Keratinocyte (primary cell): ENCODE measurements at regions not wholly inside any gene's neighbourhood (a gene's known extent, or its start where the extent isn't known, plus 50 kb on each side); places are given as distances from the start of the nearest gene placed in this dataset.

Experiments used
- CTCF ChIP-seq, 3 experiments: IDR thresholded peaks in 1 of 3; conservative IDR thresholded peaks in 1 of 3; optimal IDR thresholded peaks in 1 of 3; 2 replicates in 2 of 3; 3 replicates in 1 of 3; pipeline versions ENCODE3 to v1.5.1; 2011; ENCODE audit warnings: low read length in 3 of 3, mild to moderate bottlenecking in 3 of 3, moderate library complexity in 2 of 3, control low read depth in 1 of 3, inconsistent platforms in 1 of 3; ENCODE audit not compliant: insufficient read depth in 2 of 3; ENCODE audit errors: extremely low read depth in 1 of 3
- EZH2 ChIP-seq: IDR thresholded peaks from one replicate; pipeline ENCODE4 v1.6.1; 2012; ENCODE audit warnings: inconsistent platforms, mild to moderate bottlenecking, low read length, moderate library complexity

- TF ChIP-seq CTCF (optimal IDR thresholded peaks at IDR 0.05 in 1 of 3, IDR thresholded peaks at IDR 0.05 in 1 of 3, conservative IDR thresholded peaks at IDR 0.05 in 1 of 3; ENCODE audit: extremely low read depth in 1 of 3, insufficient read depth in 2 of 3, low read length in 3 of 3) (no peak), EZH2 (no peak)
Observed at GRCh38 chr5:156037151-156037909, 289.6 kb upstream of the SGCD start.
